ENCODE measurements at regions not wholly inside any gene's neighbourhood (a gene's known extent, or its start where the extent isn't known, plus 50 kb on each side); places are given as distances from the start of the nearest gene placed in this dataset.

DNA sequence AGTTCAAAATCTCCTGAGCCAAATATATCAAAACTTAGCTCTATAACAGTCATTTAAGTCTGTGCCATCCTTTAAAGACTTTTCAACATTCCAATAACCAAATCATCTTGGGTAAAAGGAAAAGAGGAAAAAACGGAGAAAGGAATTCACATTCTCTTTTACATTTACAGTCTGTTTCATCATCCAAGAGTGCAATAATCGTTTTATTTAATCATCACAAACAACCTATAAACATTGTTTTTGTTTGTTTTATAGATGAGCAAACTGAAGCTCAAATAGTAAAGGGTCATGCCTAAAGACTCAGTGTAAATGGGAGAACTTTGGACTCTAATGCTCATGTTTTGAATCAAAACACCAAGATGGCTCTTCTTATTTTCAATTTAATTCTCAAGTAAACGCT lies 252.3 kb downstream of the TOX3 start:
- Histone ChIP-seq H2BK120ac (ENCODE audit: low read depth, low read length) (no peak overlapping the region), H4K91ac (ENCODE audit: low read depth, low read length, poor library complexity) (no peak overlapping the region), H3K27ac (replicated peaks; ENCODE audit: low read length) (no peak overlapping the region), H3K23ac (ENCODE audit: low read depth, low read length, poor library complexity) (no peak overlapping the region), H3K14ac (ENCODE audit: low read length) (no peak overlapping the region), H3K9me3 (replicated peaks in 1 of 2; ENCODE audit: control insufficient read depth in 2 of 2, insufficient read depth in 1 of 2, low read depth in 1 of 2, low read length in 2 of 2) (no peaks in the 10 kb centered on the region), H3K4me1 (ENCODE audit: control insufficient read depth in 2 of 2, insufficient read depth in 1 of 2, low read depth in 1 of 2, low read length in 2 of 2) (peaks cover 0 to 1% of the 10 kb centered on the region in 2 donors), H3K36me3 (replicated peaks in 1 of 2; ENCODE audit: control insufficient read depth in 2 of 2, insufficient read depth in 2 of 2, low read length in 2 of 2) (no peaks in the 10 kb centered on the region), H3K18ac (ENCODE audit: low read length) (no peak overlapping the region), H2AFZ (ENCODE audit: low read length) (no peak overlapping the region), H3K4me3 (ENCODE audit: low read length in 2 of 2) (no peak overlapping the region), H2AK5ac (ENCODE audit: low read depth, low read length) (no peak overlapping the region), H4K8ac (ENCODE audit: low read depth, low read length) (no peak overlapping the region), H3K9ac (ENCODE audit: low read depth, low read length, poor library complexity) (no peak overlapping the region), H3K27me3 (ENCODE audit: control insufficient read depth in 3 of 3, insufficient read depth in 3 of 3, low read depth in 1 of 3, low read length in 3 of 3) (peaks cover 0 to 2% (median 0%) of the 10 kb centered on the region in 3 experiments), H3K79me1 (ENCODE audit: low read depth, low read length) (no peaks in the 10 kb centered on the region), H3K4ac (ENCODE audit: low read length) (no peak overlapping the region), H2BK5ac (ENCODE audit: low read length) (no peak overlapping the region), H2BK12ac (ENCODE audit: low read length) (no peak overlapping the region), H2BK15ac (ENCODE audit: low read length) (no peak overlapping the region), H3K4me2 (ENCODE audit: insufficient read depth, low read length, poor library complexity, severe bottlenecking) (no peak overlapping the region)
- no peak for DNase-seq (ENCODE audit: low spot score)
- no CpG with 5 or more reads among the region's 3 CpGs for WGBS, 2 donors (ENCODE audit: extremely low coverage in 2 of 2, insufficient read length in 2 of 2, insufficient replicate concordance in 1 of 2)

DNA sequence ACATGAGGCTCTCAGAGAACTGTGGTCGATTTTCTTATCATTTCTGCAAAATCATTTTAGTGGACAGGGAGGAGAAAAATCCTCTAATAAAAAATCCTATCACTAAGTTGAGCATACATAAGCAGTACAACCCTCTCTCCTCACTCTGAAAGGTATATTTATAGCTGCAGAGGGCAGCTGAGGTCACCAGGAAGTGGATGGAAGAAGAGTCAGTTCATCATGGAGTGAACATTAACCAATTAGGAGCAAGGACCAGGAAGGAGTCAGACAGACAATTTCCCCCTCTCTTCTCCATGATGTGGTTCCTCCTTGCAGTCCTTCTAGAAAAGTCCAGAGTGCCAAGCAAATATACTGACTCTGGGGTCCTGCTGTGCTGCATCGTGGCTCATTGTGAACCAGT lies 253.7 kb downstream of the TOX3 start:
- WGBS, 2 donors (ENCODE audit: extremely low coverage in 2 of 2, insufficient read length in 2 of 2, insufficient replicate concordance in 1 of 2), result no CpG with 5 or more reads among the region's 2 CpGs
- H4K8ac ChIP-seq (ENCODE audit: low read depth, low read length), result no peak overlapping the region

DNA sequence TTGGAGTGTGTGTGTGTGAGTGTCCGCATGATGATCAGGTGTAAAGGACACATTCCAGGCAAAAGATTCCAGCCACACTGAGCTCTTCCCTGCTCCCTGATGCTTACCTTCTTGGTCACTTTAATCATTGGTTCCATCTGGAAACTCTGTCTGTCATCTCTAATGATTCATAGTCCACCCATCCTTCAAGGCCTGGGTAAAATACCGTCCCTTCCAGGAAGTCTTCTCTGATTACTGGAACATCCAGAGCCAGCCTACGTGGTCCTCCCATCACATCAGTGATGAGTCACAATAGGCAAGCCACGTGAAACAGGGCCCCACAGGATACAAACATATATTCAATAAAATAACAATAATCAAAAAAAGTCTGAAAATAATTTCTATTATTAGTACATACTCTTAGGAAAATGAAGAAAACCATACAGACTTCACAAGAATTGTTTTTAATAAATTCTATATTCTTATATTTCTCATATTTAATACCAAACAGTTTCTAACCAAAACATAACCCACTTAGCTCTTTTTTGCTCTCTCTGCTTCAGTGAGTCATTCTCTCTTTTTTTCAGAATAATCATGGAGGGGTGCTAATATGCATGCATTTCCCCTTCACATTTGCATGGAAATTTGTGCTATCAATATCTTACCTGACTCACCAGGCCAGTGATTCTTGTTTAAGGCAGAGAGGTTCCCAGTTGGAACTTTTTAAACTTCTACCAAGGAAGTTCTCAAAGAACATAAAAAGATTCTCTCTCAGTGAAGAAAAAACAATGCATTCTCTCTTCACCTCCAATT lies 263.2 kb downstream of the TOX3 start:
- Histone ChIP-seq H3K14ac (ENCODE audit: low read length) (no peak overlapping the region), H3K36me3 (replicated peaks in 1 of 2; ENCODE audit: control insufficient read depth in 2 of 2, insufficient read depth in 2 of 2, low read length in 2 of 2) (no peaks in the 10 kb centered on the region), H4K91ac (ENCODE audit: low read depth, low read length, poor library complexity) (no peak overlapping the region), H4K8ac (ENCODE audit: low read depth, low read length) (no peak overlapping the region), H3K9me3 (replicated peaks in 1 of 2; ENCODE audit: control insufficient read depth in 2 of 2, insufficient read depth in 1 of 2, low read depth in 1 of 2, low read length in 2 of 2) (no peaks in the 10 kb centered on the region), H3K4ac (ENCODE audit: low read length) (no peak overlapping the region), H2AFZ (ENCODE audit: low read length) (no peak overlapping the region), H3K27me3 (ENCODE audit: control insufficient read depth in 3 of 3, insufficient read depth in 3 of 3, low read depth in 1 of 3, low read length in 3 of 3) (no peaks in the 10 kb centered on the region), H2AK5ac (ENCODE audit: low read depth, low read length) (no peak overlapping the region), H2BK12ac (ENCODE audit: low read length) (no peak overlapping the region), H3K23ac (ENCODE audit: low read depth, low read length, poor library complexity) (no peak overlapping the region), H3K4me3 (ENCODE audit: low read length in 2 of 2) (no peak overlapping the region), H3K4me2 (ENCODE audit: insufficient read depth, low read length, poor library complexity, severe bottlenecking) (no peak overlapping the region), H3K27ac (replicated peaks; ENCODE audit: low read length) (no peak overlapping the region), H3K18ac (ENCODE audit: low read length) (no peak overlapping the region), H3K4me1 (ENCODE audit: control insufficient read depth in 2 of 2, insufficient read depth in 1 of 2, low read depth in 1 of 2, low read length in 2 of 2) (peaks cover 0 to 5% of the 10 kb centered on the region in 2 donors), H2BK5ac (ENCODE audit: low read length) (no peak overlapping the region), H3K79me1 (ENCODE audit: low read depth, low read length) (no peaks in the 10 kb centered on the region), H2BK15ac (ENCODE audit: low read length) (no peak overlapping the region), H3K9ac (ENCODE audit: low read depth, low read length, poor library complexity) (no peak overlapping the region), H2BK120ac (ENCODE audit: low read depth, low read length) (no peak overlapping the region)
- no peak for DNase-seq (ENCODE audit: low spot score)
- no CpG with 5 or more reads among the region's 4 CpGs for WGBS, 2 donors (ENCODE audit: extremely low coverage in 2 of 2, insufficient read length in 2 of 2, insufficient replicate concordance in 1 of 2)

More for the DNA sequence above, 253.7 kb downstream of the TOX3 start:
- Histone ChIP-seq H3K9ac (ENCODE audit: low read depth, low read length, poor library complexity) (no peak overlapping the region), H3K4me3 (ENCODE audit: low read length in 2 of 2) (no peak overlapping the region), H4K91ac (ENCODE audit: low read depth, low read length, poor library complexity) (no peak overlapping the region), H3K4ac (ENCODE audit: low read length) (no peak overlapping the region), H3K14ac (ENCODE audit: low read length) (no peak overlapping the region), H2BK5ac (ENCODE audit: low read length) (no peak overlapping the region), H2AK5ac (ENCODE audit: low read depth, low read length) (no peak overlapping the region), H3K79me1 (ENCODE audit: low read depth, low read length) (no peaks in the 10 kb centered on the region), H3K23ac (ENCODE audit: low read depth, low read length, poor library complexity) (no peak overlapping the region), H3K4me2 (ENCODE audit: insufficient read depth, low read length, poor library complexity, severe bottlenecking) (no peak overlapping the region), H3K36me3 (replicated peaks in 1 of 2; ENCODE audit: control insufficient read depth in 2 of 2, insufficient read depth in 2 of 2, low read length in 2 of 2) (no peaks in the 10 kb centered on the region), H3K27me3 (ENCODE audit: control insufficient read depth in 3 of 3, insufficient read depth in 3 of 3, low read depth in 1 of 3, low read length in 3 of 3) (peaks cover 0 to 2% (median 0%) of the 10 kb centered on the region in 3 experiments), H2BK120ac (ENCODE audit: low read depth, low read length) (no peak overlapping the region), H3K18ac (ENCODE audit: low read length) (no peak overlapping the region), H3K27ac (replicated peaks; ENCODE audit: low read length) (no peak overlapping the region), H2AFZ (ENCODE audit: low read length) (no peak overlapping the region), H3K4me1 (ENCODE audit: control insufficient read depth in 2 of 2, insufficient read depth in 1 of 2, low read depth in 1 of 2, low read length in 2 of 2) (peaks cover 0 to 1% of the 10 kb centered on the region in 2 donors), H2BK12ac (ENCODE audit: low read length) (no peak overlapping the region), H3K9me3 (replicated peaks in 1 of 2; ENCODE audit: control insufficient read depth in 2 of 2, insufficient read depth in 1 of 2, low read depth in 1 of 2, low read length in 2 of 2) (no peaks in the 10 kb centered on the region), H2BK15ac (ENCODE audit: low read length) (no peak overlapping the region)
- no peak for DNase-seq (ENCODE audit: low spot score)

DNA sequence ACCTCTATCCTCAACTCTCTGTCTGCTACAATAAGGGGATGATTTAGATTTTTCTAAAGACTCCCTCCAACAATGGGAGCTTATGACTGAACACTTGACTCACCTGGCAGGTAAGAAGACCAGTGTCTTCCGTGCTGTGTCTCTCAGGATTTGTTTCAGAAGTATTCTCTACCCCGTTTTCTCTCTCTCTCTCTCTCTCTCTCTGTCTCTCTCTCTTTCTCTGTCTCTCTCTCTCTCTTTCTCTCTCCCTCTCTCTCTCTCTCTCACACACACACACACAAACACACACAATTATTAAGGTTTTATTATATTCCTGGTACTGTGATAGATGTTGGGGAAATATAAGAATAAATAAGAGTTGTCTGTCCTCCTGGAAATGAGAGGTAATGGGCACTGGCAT lies 263.9 kb downstream of the TOX3 start:
- H3K27me3 ChIP-seq (ENCODE audit: control insufficient read depth in 3 of 3, insufficient read depth in 3 of 3, low read depth in 1 of 3, low read length in 3 of 3), result no peaks in the 10 kb centered on the region
- no peak overlapping the region for H3K27ac ChIP-seq (replicated peaks; ENCODE audit: low read length)
- peaks cover 0 to 5% of the 10 kb centered on the region in 2 donors for H3K4me1 ChIP-seq (ENCODE audit: control insufficient read depth in 2 of 2, insufficient read depth in 1 of 2, low read depth in 1 of 2, low read length in 2 of 2)
- H3K4ac ChIP-seq (ENCODE audit: low read length), result no peak overlapping the region
- H3K9me3 ChIP-seq (replicated peaks in 1 of 2; ENCODE audit: control insufficient read depth in 2 of 2, insufficient read depth in 1 of 2, low read depth in 1 of 2, low read length in 2 of 2), result no peaks in the 10 kb centered on the region
- no peak overlapping the region for H2BK15ac ChIP-seq (ENCODE audit: low read length)
- no peak overlapping the region for H3K14ac ChIP-seq (ENCODE audit: low read length)
- no peak overlapping the region for H2AFZ ChIP-seq (ENCODE audit: low read length)
- no peak overlapping the region for H2BK12ac ChIP-seq (ENCODE audit: low read length)
- H2BK120ac ChIP-seq (ENCODE audit: low read depth, low read length), result no peak overlapping the region
- H3K18ac ChIP-seq (ENCODE audit: low read length), result no peak overlapping the region
- WGBS, 2 donors (ENCODE audit: extremely low coverage in 2 of 2, insufficient read length in 2 of 2, insufficient replicate concordance in 1 of 2), result no CpG with 5 or more reads among the region's 2 CpGs
- no peak overlapping the region for H3K9ac ChIP-seq (ENCODE audit: low read depth, low read length, poor library complexity)
- H3K36me3 ChIP-seq (replicated peaks in 1 of 2; ENCODE audit: control insufficient read depth in 2 of 2, insufficient read depth in 2 of 2, low read length in 2 of 2), result no peaks in the 10 kb centered on the region
- H3K4me2 ChIP-seq (ENCODE audit: insufficient read depth, low read length, poor library complexity, severe bottlenecking), result no peak overlapping the region
- DNase-seq (ENCODE audit: low spot score), result no peak
- H3K79me1 ChIP-seq (ENCODE audit: low read depth, low read length), result no peaks in the 10 kb centered on the region
- no peak overlapping the region for H4K91ac ChIP-seq (ENCODE audit: low read depth, low read length, poor library complexity)
- no peak overlapping the region for H2AK5ac ChIP-seq (ENCODE audit: low read depth, low read length)
- H3K23ac ChIP-seq (ENCODE audit: low read depth, low read length, poor library complexity), result no peak overlapping the region
- no peak overlapping the region for H4K8ac ChIP-seq (ENCODE audit: low read depth, low read length)
- H2BK5ac ChIP-seq (ENCODE audit: low read length), result no peak overlapping the region
- H3K4me3 ChIP-seq (ENCODE audit: low read length in 2 of 2), result no peak overlapping the region

Measured in neuronal stem cell (in vitro differentiated cells).